ENCODE measurements at regions not wholly inside any gene's neighbourhood (a gene's known extent, or its start where the extent isn't known, plus 50 kb on each side); places are given as distances from the start of the nearest gene placed in this dataset.

DNA sequence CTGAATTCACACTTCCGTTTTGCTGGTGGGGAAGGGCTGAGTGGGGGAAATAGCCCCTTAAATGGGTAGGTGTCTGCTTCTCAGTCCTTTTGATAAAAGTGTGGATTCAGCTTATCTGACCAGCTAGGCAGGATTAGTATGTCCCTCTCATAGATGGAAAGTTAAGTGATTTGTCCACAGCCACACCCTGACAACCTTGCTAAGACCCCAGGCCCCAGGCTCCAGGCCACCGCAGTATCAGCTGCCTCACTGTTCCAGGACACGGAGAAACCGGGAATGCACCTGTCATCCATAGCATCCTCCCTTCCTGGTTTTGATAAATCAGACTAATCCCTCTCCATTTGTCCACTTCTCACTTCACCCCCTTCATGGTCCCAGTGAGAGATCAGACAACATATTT, 197.7 kb downstream of the USP12 start:
- TF ChIP-seq, protein P1, sequence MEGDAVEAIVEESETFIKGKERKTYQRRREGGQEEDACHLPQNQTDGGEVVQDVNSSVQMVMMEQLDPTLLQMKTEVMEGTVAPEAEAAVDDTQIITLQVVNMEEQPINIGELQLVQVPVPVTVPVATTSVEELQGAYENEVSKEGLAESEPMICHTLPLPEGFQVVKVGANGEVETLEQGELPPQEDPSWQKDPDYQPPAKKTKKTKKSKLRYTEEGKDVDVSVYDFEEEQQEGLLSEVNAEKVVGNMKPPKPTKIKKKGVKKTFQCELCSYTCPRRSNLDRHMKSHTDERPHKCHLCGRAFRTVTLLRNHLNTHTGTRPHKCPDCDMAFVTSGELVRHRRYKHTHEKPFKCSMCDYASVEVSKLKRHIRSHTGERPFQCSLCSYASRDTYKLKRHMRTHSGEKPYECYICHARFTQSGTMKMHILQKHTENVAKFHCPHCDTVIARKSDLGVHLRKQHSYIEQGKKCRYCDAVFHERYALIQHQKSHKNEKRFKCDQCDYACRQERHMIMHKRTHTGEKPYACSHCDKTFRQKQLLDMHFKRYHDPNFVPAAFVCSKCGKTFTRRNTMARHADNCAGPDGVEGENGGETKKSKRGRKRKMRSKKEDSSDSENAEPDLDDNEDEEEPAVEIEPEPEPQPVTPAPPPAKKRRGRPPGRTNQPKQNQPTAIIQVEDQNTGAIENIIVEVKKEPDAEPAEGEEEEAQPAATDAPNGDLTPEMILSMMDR (IDR thresholded peaks at IDR 0.05; ENCODE audit: low read depth, low read length), result no peak
- no peak for DNase-seq (ENCODE audit: low read depth in 2 of 2)
- no peak overlapping the region for H3K4me3 ChIP-seq (replicated peaks in 1 of 2; ENCODE audit: low read depth in 2 of 2, low read length in 2 of 2)

DNA sequence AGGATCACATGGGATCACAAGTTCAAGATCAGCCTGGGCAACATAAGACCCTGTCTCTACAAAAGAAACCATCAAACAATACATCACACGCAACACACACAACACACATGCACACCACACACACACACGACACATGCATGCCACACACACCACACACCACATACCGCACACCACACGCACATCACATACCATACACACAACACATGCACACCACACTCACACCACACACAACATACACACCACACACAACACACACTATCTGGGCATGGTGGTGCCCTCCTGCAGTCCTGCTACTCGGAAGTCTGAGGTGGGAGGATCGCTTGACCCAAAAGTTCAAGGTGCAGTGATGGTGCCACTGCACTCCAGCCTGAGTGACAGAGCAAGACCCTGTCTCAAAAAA, 198.3 kb downstream of the USP12 start:
- no peak overlapping the region for H3K4me3 ChIP-seq (replicated peaks in 1 of 2; ENCODE audit: low read depth in 2 of 2, low read length in 2 of 2)
- no peak for DNase-seq (ENCODE audit: low read depth in 2 of 2)
- TF ChIP-seq, protein P1 (IDR thresholded peaks at IDR 0.05; ENCODE audit: low read depth, low read length), result no peak

DNA sequence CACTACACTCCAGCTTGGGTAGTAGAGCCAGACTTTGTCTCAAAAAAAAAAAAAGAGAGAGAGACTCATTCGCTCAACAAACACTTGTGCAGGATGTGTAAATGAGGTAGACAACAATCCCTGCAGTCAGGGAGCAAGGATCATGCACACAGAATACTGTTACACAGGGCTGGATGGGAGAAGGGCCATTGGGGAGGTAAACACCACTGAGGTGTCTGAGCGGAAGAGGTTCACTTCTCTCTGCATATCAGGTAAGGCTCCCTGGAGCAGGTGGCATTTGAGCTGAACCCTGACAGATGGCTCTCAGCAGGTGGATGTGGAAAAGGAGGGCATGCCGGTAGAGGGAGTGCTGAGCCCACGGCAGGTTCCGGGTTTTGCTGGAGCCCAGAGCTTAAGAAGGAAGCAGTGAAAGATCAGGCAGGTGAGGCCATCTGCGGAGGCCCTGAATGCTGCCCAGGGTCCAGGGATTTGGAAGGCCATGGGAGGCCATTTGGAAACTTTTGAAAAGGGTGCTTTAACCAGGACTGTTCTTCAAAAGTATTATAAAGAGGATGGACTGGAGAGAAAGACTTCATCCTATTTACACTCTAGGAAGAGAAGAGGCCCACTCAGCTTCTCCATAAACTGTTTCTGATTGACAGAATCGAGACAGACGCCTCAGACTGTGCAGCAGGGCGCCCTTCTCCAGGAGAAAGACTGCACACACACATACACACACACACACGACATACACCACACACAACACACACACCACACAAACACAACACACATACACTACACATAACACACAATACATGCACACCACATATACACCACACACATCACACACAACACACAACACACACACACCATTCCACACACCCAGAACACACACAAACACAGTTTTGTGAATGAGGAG, 199.4 kb downstream of the USP12 start:
- peak in 1 of 2 donors; percentile 8 for DNase-seq (ENCODE audit: low read depth in 2 of 2)
- TF ChIP-seq, protein P1 (IDR thresholded peaks at IDR 0.05; ENCODE audit: low read depth, low read length), result peak; percentile 11

DNA sequence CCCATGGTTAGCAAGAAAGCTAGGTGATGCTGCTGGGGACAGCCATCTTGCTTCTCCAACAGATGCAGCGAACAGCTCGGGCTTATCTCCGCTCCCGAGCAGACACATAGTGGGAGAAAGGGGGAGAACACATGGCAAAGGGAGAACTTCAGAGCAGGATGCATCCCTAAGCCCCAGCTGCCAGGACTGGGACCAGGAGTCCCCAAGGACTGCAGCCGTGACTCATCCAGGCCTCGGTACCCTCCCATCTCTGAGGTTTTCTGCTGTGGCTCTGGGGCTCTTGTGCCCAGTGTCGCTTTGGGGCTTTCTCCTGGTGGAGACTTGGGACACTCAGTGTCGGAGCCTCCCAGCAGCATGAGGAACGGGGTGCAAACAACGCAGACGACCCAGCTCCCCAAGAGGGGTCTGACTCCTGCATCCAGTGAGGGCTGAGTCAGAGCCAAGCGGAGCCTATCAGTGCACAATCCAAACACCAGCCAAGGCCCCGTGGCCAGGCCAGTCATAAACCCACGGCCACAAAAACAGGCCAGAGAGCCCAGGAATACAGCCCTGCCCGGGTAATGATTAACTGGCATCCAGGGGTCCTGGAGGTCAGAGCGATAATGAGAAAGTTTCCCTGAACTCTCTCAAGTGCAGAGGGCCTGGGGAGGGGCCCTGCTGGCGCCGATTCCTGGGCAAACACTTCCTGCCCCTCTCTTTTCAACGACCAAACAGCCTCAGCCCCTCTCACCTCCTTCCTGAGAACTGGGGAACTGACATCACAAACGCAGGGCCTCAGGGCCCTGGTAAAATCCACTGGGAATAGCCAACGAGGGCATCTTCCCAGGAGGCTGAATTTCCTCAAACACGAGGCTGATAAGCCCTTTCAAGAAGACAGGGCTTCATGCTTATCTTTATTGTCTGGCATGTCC, 202.9 kb downstream of the USP12 start:
- H3K4me3 ChIP-seq (replicated peaks in 1 of 2; ENCODE audit: low read depth in 2 of 2, low read length in 2 of 2), result no peak overlapping the region
- peak in 1 of 2 donors; percentile 34 for DNase-seq (ENCODE audit: low read depth in 2 of 2)
- TF ChIP-seq, protein P1 (IDR thresholded peaks at IDR 0.05; ENCODE audit: low read depth, low read length), result no peak

More for the DNA sequence above, 199.4 kb downstream of the USP12 start:
- H3K4me3 ChIP-seq (replicated peaks in 1 of 2; ENCODE audit: low read depth in 2 of 2, low read length in 2 of 2), result no peak overlapping the region

DNA sequence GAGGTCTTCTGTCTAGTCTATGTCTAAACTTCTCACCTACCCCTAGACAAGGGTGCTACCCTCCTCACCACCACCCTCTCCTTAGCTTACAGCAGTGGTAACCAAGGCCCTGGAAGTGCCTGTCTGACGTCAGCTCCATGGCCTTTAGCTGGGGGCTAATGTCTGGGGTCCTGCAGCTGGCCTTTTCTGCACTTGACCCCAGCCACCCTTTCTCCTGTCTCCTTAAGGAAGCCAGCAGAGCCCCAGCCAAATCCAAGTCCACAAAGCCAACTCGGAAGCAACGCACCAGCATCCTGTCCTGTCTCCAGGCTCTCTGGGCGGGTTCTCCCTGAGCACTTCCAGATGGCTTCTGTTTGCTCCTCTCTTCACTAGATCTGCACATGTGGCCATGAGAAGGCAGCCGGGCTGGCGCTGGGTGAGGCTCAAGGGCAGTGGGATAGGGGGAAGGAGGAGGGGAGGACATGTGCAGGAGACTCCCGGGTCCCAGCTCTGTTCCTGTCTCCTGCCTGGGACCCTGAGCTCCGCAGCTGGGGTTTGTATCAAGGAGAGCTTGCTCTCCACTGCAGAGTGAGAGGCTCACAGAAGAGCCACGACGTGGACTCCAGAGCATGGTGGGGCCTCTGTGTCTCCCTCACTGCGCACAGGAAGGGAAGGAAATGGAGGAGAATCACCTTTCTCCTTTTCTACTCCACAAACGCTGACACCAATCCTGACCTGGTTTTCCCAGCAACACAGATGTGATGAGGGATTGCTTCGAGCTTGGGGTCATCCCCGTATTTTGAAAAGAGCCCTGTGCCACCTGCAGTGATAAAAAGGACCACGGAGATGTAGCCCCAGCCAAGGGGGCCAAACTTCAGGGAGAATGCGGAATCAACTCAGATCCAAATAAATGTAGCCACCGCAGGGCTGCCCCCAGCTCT, 204.2 kb downstream of the USP12 start:
- TF ChIP-seq, protein P1 (IDR thresholded peaks at IDR 0.05; ENCODE audit: low read depth, low read length), result no peak

DNA sequence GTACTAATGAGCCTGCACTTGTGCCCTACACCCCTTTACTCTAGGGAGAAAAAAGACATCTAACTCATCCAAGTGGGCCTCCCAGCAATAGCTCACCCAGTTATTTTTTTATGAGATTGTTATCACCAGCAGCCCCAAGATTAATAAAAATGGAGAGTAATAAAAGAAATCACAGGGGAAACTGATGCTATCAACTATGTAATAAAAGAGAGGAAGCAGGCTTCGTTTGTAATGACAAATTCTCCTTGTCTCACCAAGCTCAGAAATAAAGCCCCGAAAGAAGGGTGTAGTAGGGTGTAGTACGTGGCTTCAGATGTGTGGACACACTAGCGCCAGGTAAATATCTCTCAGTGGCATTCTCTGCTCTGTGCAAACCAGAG, 204.9 kb downstream of the USP12 start:
- no peak for DNase-seq (ENCODE audit: low read depth in 2 of 2)
- no peak overlapping the region for H3K4me3 ChIP-seq (replicated peaks in 1 of 2; ENCODE audit: low read depth in 2 of 2, low read length in 2 of 2)
- TF ChIP-seq, protein P1 (IDR thresholded peaks at IDR 0.05; ENCODE audit: low read depth, low read length), result no peak

More for the DNA sequence above, 204.2 kb downstream of the USP12 start:
- DNase-seq (ENCODE audit: low read depth in 2 of 2), result peak; percentile 10 to 70
- H3K4me3 ChIP-seq (replicated peaks in 1 of 2; ENCODE audit: low read depth in 2 of 2, low read length in 2 of 2), result no peak overlapping the region
